OCI-LY7 (cell line): ENCODE measurements at regions not wholly inside any gene's neighbourhood (a gene's known extent, or its start where the extent isn't known, plus 50 kb on each side); places are given as distances from the start of the nearest gene placed in this dataset.

Experiments
- BruUV-seq: library from RNA; stranded (reverse); fragments of 400-500 nt; replicated peaks from 2 replicates; lab custom pipeline; 2021; lab: Mats Ljungman, UMichigan
- CTCF ChIA-PET: fragments of 300-600 bp; sonication (Branson Sonifier 250); formaldehyde crosslinking; loops from one replicate; lab custom pipeline; 2022; ENCODE audit warnings: antibody characterized with exemption; ENCODE audit not compliant: unreplicated experiment; lab: Charles Lee
- POLR2A ChIA-PET: fragments of 300-600 bp; sonication (Branson Sonifier 250); formaldehyde crosslinking; loops from one replicate; lab custom pipeline; 2022; ENCODE audit warnings: antibody characterized with exemption; lab: Charles Lee
- DNase-seq: peaks from one replicate; pipeline ENCODE4 v3.0.0-alpha.2; 2015; ENCODE audit warnings: low spot score
- H2AFZ ChIP-seq: fragments of 200-600 bp; sonication (generic), shearing (Covaris generic); 2 replicates; pipeline ENCODE4 v1.6.1; 2014; ENCODE audit warnings: mild to moderate bottlenecking, antibody characterized with exemption, low read length, moderate library complexity
- H3K27ac ChIP-seq: fragments of 200-600 bp; sonication (generic); 2 replicates; pipeline ENCODE4 v1.5.1; 2014; ENCODE audit warnings: mixed run types, low read depth, mild to moderate bottlenecking, moderate library complexity, low read length, inconsistent platforms; ENCODE audit not compliant: poor library complexity, severe bottlenecking
- H3K36me3 ChIP-seq: fragments of 200-600 bp; sonication (generic); 2 replicates; pipeline ENCODE4 v1.6.1; 2014; ENCODE audit warnings: mild to moderate bottlenecking, antibody characterized with exemption, low read length, moderate library complexity, mixed read lengths; ENCODE audit not compliant: insufficient read depth
- H3K4me1 ChIP-seq: fragments of 200-600 bp; sonication (generic); 2 replicates; pipeline ENCODE4 v1.5.1; 2014; ENCODE audit warnings: mild to moderate bottlenecking, low read length; ENCODE audit not compliant: insufficient read depth, poor library complexity, severe bottlenecking
- H3K4me2 ChIP-seq: fragments of 200-600 bp; sonication (generic); 2 replicates; pipeline ENCODE4 v1.6.1; 2014; ENCODE audit warnings: mild to moderate bottlenecking, low read length
- H3K4me3 ChIP-seq: fragments of 200-600 bp; sonication (generic); 2 replicates; pipeline ENCODE4 v1.5.1; 2014; ENCODE audit warnings: mild to moderate bottlenecking, low read depth, low read length; ENCODE audit not compliant: poor library complexity, severe bottlenecking
- H3K79me2 ChIP-seq: fragments of 200-600 bp; sonication (generic); 2 replicates; pipeline ENCODE4 v1.6.1; 2016; ENCODE audit warnings: low read depth, mild to moderate bottlenecking, low read length, moderate library complexity, mixed read lengths; ENCODE audit not compliant: insufficient read depth
- H3K9me2 ChIP-seq: fragments of 200-600 bp; sonication (generic); 2 replicates; pipeline ENCODE4 v1.6.1; 2016; ENCODE audit warnings: mild to moderate bottlenecking, low read length, mixed read lengths; ENCODE audit not compliant: insufficient read depth
- H3K9me3 ChIP-seq: fragments of 200-600 bp; sonication (generic); 2 replicates; pipeline ENCODE4 v1.6.1; 2014; ENCODE audit warnings: mild to moderate bottlenecking, mixed run types, low read length, mixed read lengths
- H4K20me1 ChIP-seq: fragments of 200-600 bp; sonication (generic); 2 replicates; pipeline ENCODE4 v1.6.1; 2014; ENCODE audit warnings: mild to moderate bottlenecking, antibody characterized with exemption, low read length, moderate library complexity, mixed read lengths; ENCODE audit not compliant: insufficient read depth
- EZH2phosphoT487 ChIP-seq: fragments of 200-600 bp; sonication (generic); IDR thresholded peaks from 2 replicates; pipeline ENCODE4 v1.6.1; 2018; ENCODE audit warnings: low read depth, borderline replicate concordance, mild to moderate bottlenecking, mixed run types, antibody characterized with exemption, low read length, moderate library complexity, mixed read lengths
- intact Hi-C: fragments of 100-400 bp; cut with micrococcal nuclease; formaldehyde crosslinking; loops from one replicate; pipeline ENCODE4 v1.10.0; 2022; ENCODE audit not compliant: unreplicated experiment
- TF ChIP-seq, protein P1 (sequence below): fragments of 200-600 bp; sonication (generic); conservative IDR thresholded peaks from 2 replicates; pipeline ENCODE4 v1.5.1; 2014; ENCODE audit warnings: mild to moderate bottlenecking, antibody characterized with exemption, low read length, moderate library complexity, mixed read lengths

DNA sequence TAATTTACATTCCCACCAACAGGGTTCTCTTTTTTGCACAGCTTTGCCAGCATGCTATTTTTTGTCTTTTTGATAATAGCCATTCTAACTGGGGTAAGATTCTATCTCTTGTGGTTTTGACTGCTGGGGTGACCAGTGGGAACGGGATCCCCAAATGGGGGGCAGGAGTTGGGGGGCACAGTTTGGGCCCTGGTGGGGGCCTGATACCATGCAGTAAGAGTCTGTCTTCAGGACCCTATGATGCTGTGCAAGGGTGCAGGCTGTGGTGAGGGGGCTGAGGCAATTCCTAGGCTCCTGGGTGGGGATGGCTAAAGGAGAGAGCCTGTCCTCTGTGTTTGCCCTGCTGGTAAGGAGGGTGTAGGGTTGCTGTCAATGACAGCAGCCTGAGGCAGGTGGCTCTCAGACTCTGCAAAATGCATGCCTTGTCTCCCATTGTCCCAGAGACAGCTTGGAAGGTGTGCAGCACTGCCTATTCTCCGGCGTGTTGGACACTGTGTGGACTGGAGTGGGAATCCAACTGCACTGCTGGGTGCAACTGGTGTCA lies 172.7 kb upstream of the ARHGAP24 start:
- Histone ChIP-seq H3K4me1 (no peaks in the 10 kb centered on the region), H3K4me3 (no peak overlapping the region), H3K79me2 (no peaks in the 10 kb centered on the region), H3K4me2 (no peak overlapping the region), H3K36me3 (no peaks in the 10 kb centered on the region), H3K9me3 (no peaks in the 10 kb centered on the region), H2AFZ (no peak overlapping the region), H4K20me1 (no peaks in the 10 kb centered on the region), H3K9me2 (no peaks in the 10 kb centered on the region), H3K27ac (no peak overlapping the region)
- intact Hi-C loops: no loop called here
- CTCF ChIA-PET: no interaction called here
- TF ChIP-seq EZH2phosphoT487: no peak
- TF ChIP-seq, protein P1, sequence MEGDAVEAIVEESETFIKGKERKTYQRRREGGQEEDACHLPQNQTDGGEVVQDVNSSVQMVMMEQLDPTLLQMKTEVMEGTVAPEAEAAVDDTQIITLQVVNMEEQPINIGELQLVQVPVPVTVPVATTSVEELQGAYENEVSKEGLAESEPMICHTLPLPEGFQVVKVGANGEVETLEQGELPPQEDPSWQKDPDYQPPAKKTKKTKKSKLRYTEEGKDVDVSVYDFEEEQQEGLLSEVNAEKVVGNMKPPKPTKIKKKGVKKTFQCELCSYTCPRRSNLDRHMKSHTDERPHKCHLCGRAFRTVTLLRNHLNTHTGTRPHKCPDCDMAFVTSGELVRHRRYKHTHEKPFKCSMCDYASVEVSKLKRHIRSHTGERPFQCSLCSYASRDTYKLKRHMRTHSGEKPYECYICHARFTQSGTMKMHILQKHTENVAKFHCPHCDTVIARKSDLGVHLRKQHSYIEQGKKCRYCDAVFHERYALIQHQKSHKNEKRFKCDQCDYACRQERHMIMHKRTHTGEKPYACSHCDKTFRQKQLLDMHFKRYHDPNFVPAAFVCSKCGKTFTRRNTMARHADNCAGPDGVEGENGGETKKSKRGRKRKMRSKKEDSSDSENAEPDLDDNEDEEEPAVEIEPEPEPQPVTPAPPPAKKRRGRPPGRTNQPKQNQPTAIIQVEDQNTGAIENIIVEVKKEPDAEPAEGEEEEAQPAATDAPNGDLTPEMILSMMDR: no peak
- BruUV-seq: no TSS peak
- no peak for DNase-seq
- POLR2A ChIA-PET: interaction anchor here (1.4 kb wide), 1 partner anchor 9 kb away, joined by 3 read pairs; no protein-coding TSS in a partner anchor

DNA sequence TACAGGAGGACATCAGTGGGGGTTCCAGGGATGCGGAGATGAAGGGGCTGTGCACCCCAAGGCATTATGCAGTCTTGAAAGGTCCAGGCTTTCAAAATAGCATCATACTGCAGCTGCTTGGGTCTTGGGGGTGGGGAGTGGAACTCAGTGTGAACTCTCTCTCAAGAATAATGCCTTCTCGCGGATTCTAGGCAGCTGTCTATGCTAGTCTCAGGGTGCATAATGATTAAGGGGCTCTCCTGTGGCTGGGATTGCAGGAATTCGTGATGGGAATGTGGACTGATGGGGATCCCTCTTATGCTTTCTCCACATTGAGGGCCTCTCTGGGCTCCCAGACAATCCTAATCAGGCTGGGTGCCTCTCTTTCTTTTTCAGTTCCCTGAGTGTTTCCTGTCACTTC lies 172.2 kb upstream of the ARHGAP24 start:
- H3K4me2 ChIP-seq: no peak overlapping the region
- H3K79me2 ChIP-seq: no peaks in the 10 kb centered on the region
- BruUV-seq: no TSS peak
- POLR2A ChIA-PET: interaction anchor here (1.4 kb wide), 1 partner anchor 10 kb away, joined by 3 read pairs; no protein-coding TSS in a partner anchor
- no peak overlapping the region for H3K4me3 ChIP-seq
- H3K27ac ChIP-seq: no peak overlapping the region
- CTCF ChIA-PET: no interaction called here
- no peaks in the 10 kb centered on the region for H3K4me1 ChIP-seq
- no peaks in the 10 kb centered on the region for H4K20me1 ChIP-seq
- H3K9me3 ChIP-seq: no peaks in the 10 kb centered on the region
- TF ChIP-seq, protein P1: no peak
- no peak for TF ChIP-seq EZH2phosphoT487
- H2AFZ ChIP-seq: no peak overlapping the region
- DNase-seq: no peak
- no peaks in the 10 kb centered on the region for H3K9me2 ChIP-seq
- intact Hi-C loops: no loop called here
- H3K36me3 ChIP-seq: no peaks in the 10 kb centered on the region

DNA sequence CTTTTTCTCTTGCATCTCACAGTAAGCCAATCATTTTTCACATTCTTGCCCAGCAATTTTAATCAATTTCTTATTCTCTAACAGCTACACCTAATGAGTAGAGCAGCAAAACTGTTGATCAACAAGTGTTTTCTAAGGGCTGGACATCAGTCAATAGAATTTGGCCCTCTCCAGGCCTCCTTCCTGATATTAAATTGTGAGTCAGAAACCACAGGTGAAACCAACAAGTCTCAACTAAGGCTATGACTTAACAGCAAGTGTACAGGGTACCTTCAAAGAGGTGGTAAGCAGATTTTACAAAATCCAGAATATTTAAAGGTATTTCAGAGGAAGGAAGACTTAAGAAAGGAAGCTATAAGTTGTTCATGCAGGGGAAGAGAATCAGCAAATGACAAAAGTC lies 156.5 kb upstream of the ARHGAP24 start:
- H3K4me2 ChIP-seq: no peak overlapping the region
- intact Hi-C loops: no loop called here
- no peaks in the 10 kb centered on the region for H4K20me1 ChIP-seq
- CTCF ChIA-PET: no interaction called here
- H3K9me3 ChIP-seq: no peaks in the 10 kb centered on the region
- no peak overlapping the region for H3K4me3 ChIP-seq
- no peaks in the 10 kb centered on the region for H3K4me1 ChIP-seq
- POLR2A ChIA-PET: interaction anchor here (1.5 kb wide), 1 partner anchor 210 kb away, joined by 3 read pairs; no protein-coding TSS in a partner anchor
- H2AFZ ChIP-seq: no peak overlapping the region
- no peak for DNase-seq
- no peak overlapping the region for H3K27ac ChIP-seq
- no peaks in the 10 kb centered on the region for H3K36me3 ChIP-seq
- TF ChIP-seq, protein P1: no peak
- TF ChIP-seq EZH2phosphoT487: no peak
- H3K9me2 ChIP-seq: no peaks in the 10 kb centered on the region
- no peaks in the 10 kb centered on the region for H3K79me2 ChIP-seq
- BruUV-seq: no TSS peak
